IPS-NIHi7 (cell line): ENCODE measurements at regions not wholly inside any gene's neighbourhood (a gene's known extent, or its start where the extent isn't known, plus 50 kb on each side); places are given as distances from the start of the nearest gene placed in this dataset.

Source experiments
- DNase-seq: peaks from one replicate; pipeline ENCODE4 v3.0.0; 2012; ENCODE audit warnings: mixed read lengths; ENCODE audit errors: extremely low spot score

DNA sequence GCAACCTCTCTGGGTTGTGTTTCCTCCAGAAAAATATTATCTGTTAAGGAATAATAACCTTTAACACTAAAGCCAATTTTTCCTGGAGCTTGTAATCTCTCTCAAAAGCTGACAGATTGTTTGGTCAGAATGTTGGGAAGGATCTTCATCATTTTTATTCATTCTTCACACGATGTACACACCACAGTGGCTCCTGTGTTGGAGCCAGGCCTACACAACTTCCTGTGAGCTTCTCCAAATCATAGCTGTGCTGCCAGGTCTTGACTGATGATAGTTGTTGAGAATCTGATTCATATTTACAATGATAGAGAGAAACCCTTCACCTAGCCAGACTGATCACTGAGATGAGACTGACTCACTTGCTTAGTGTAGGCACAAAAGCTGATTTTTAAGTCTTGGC lies 151.0 kb upstream of the ROBO2 start:
- DNase-seq: no peak

DNA sequence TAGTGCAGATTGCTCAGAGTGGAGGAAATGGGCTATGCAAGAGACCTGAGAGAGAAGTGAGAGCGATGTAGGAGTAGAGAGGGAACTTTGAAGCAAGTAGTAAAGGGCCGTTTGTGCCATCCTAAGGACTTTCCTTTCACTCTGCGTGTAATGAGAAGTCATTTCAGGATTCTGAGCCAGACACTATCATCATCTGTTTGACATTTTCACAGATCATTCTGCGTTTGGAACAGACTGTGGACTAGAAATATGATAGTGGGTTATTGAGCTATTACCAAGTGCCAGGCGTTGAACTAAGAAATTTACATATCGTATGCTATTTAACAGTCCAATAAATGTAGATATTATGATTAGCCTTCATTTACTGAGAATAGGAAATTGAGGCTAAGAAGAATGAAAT lies 150.0 kb upstream of the ROBO2 start:
- no peak for DNase-seq

- DNase-seq: no peak
Measured at GRCh38 chr3:76897076-76897475, 142.8 kb upstream of the ROBO2 start.

GRCh38 chr3:76900596-76900995 lies 139.3 kb upstream of the ROBO2 start:
- no peak for DNase-seq

DNA sequence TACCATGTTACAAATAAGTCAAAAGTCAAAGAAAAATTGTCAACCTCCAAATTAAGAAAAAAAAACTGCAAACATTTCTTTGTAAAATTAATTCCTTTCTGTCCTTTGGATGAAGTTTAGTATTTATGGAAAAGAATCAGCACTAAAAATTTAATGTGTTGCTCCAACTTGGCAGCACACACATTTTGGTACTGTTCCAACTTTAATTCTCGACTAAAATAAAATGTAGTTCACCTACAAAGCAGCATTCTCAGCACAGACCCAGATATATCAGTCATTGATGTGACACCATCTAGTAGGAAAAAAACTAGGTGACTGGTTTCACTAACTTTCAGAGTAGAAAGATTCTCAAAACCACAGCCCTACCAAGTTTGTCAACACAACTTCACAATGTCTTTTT lies 131.7 kb upstream of the ROBO2 start:
- no peak for DNase-seq

- no peak for DNase-seq
Measured at GRCh38 chr3:76912841-76913383, 127.0 kb upstream of the ROBO2 start.

GRCh38 chr3:76917436-76917835 lies 122.5 kb upstream of the ROBO2 start:
- DNase-seq: no peak

GRCh38 chr3:76920511-76920910 lies 119.4 kb upstream of the ROBO2 start:
- no peak for DNase-seq

DNA sequence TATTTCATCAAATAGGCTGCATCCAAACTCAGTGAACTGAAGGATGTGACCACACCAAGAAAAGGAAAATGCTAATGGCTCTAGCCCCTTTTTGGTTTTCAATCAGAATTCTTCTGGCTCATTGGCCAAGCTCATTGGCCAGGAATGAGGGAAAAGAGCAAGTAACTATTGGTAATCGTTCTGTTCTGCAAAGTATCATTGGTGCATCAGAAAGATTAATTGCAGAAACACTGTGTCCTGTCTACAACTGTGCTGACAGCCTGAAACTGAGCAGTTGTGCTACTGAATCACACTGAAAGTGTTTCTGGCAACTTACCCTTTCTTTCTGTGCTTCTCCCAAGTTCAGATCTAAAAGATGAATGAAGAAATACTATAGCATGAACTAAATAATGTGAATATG lies 116.4 kb upstream of the ROBO2 start:
- DNase-seq: no peak

- no peak for DNase-seq
Measured at GRCh38 chr3:76930712-76931111, 109.2 kb upstream of the ROBO2 start.

DNA sequence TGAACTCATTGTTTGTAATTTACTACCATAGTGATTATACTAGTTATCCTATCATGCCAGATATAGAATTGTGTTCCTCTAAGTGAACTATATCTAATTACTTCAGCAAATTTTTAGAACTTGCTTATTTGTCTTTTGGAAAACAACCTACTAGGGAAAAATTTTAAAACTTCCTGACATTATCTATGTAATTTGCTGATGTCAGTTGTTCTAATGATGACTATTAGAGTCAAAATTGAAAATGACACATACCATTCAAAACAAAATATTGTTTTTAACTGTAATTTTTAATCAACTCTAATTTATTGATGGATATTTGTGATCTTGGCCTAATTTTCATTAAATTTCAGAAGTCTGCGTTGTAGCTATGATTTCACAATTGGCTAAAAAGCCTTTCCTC lies 106.7 kb upstream of the ROBO2 start:
- DNase-seq: no peak

- no peak for DNase-seq
Measured at GRCh38 chr3:76938962-76939361, 100.9 kb upstream of the ROBO2 start.

DNA sequence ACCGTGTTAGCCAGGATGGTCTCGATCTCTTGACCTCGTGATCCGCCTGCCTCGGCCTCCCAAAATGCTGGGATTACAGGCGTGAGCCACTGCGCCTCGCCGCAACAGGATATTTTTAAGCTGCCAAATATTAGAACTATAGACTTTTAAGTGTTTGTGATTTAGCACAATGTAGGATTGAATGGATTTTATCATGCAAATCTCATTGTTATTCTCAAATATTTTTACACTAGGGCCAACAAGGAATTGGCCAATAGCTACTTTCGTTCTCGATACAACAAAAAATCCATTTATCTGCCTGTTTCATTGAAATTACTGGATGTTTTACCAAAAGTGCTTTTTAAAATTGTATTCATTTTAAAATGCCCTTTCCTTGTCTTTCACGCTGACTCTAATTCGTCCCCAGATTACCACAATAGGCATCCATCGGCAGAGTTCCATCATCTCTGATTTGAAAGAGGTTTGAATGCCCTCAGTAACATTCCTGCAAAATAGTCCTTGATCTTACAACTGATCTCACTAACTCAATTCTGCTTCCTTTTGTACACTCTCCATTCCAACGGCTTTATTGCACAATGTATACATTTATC lies 99.6 kb upstream of the ROBO2 start:
- DNase-seq: no peak

- DNase-seq: no peak
Measured at GRCh38 chr3:76941376-76941775, 98.5 kb upstream of the ROBO2 start.

DNA sequence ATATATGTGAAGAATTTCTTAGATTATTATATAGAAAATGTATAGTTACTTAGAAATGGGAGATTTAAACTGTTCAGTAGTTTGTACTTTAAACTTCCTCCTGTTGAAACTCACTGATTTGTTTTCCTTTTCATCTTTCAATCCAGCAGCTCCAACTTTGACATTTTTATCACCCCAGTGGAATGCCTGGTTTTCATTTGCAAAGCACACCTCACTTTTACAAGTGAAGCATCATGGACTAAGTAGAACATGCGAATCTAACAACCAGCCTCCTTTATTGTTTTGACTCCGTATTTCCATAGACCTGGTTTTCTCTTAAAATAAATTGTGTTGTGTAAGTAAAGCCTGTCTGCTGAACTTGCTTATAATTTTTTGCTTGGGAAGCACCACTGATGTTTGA lies 97.8 kb upstream of the ROBO2 start:
- DNase-seq: no peak

GRCh38 chr3:76943058-76943457 lies 96.8 kb upstream of the ROBO2 start:
- DNase-seq: peak; percentile 45

- DNase-seq: no peak
Measured at GRCh38 chr3:76943671-76944070, 96.2 kb upstream of the ROBO2 start.

DNA sequence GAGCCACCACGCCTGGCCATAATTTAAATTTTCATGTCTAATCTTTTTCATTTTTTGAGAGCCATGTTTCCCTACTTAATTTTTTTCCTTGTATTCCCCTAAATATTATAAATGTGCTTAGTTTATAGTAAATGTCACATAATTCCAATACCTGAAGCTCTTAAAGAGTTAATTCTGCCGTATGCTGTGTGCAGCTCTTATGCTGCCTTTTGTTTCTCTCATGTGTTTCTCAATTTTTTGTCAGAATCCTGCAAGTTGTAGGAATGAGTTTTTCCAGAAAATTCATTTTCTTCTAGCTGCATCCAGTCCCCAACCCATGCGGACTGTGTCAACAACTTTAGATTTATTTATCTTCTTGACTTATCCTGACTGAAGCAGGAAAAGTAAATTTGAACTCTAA lies 90.9 kb upstream of the ROBO2 start:
- DNase-seq: no peak

GRCh38 chr3:76949462-76949861 lies 90.4 kb upstream of the ROBO2 start:
- DNase-seq: no peak

DNA sequence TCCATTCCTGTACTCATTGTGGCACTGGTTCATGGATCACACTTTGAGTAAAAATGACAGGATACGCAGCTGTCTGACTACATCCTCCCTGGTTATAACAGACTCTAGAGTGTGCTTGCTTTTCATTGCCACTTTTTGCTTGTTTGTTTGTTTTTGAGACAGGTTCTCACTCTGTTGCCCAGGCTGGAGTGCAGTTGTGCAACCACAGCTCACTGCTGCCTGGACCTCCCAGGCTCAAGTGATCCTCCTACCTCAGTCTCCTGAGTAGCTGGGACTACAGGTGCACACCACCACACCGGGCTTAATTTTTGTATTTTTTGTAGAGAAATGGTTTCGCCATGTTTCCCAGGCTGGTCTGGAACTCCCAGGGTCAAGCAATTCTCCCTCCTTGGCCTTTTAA lies 89.3 kb upstream of the ROBO2 start:
- no peak for DNase-seq

DNA sequence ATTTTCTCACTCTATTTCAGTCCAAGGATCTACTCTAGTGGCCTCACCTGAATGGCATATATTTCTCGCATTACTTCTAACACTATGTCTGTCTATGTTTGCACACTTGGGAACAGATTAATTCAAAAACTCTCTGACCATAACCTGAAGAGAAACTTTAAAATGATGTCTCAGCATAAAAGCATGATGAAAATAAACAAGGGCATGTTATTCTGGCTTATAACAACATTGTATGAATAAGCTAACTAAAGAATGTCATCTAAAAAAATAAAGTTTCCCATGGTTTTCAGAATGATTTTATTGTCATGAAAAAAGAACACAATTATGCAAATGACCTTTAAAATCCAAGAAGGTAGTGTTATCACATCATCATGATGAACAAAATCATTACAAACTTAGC lies 85.5 kb upstream of the ROBO2 start:
- no peak for DNase-seq

GRCh38 chr3:76958274-76958673 lies 81.6 kb upstream of the ROBO2 start:
- no peak for DNase-seq

- no peak for DNase-seq
Measured at GRCh38 chr3:76958861-76959260, 81.0 kb upstream of the ROBO2 start.

DNA sequence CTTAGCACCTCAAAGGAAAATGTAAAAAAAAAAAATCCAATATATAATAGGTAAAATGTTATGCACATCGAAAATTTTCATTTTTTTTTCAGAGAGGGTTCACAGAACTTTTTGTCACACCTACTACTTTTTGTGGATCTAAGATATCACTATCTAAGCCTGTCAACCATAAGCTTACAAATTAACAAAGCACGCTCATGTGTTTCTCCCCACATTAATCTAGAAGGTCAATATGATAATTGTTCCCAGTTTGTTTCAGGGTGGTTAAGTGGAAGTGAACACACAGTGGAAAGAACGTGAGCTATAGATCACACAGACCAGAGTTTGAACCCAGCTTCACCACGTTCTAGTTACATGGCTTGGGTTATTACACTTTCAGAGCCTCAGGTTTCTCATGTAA lies 78.6 kb upstream of the ROBO2 start:
- no peak for DNase-seq
